GM18868 (cell line): ENCODE measurements at regions not wholly inside any gene's neighbourhood (a gene's known extent, or its start where the extent isn't known, plus 50 kb on each side); places are given as distances from the start of the nearest gene placed in this dataset.
"Not testable (repeated sequence)": the region's sequence is repeated elsewhere in the genome, so short reads cannot be mapped to it uniquely, and the experiment has no call there.

Source experiments
- ATAC-seq: cut with Tn5 transposase; IDR thresholded peaks from one replicate; pipeline ENCODE4 v1.9.1; 2021; ENCODE audit warnings: mild to moderate bottlenecking, moderate library complexity; ENCODE audit not compliant: unreplicated experiment

GRCh38 chr20:12416281-12416680, 498.6 kb downstream of the BTBD3 start:
- no peak for ATAC-seq

DNA sequence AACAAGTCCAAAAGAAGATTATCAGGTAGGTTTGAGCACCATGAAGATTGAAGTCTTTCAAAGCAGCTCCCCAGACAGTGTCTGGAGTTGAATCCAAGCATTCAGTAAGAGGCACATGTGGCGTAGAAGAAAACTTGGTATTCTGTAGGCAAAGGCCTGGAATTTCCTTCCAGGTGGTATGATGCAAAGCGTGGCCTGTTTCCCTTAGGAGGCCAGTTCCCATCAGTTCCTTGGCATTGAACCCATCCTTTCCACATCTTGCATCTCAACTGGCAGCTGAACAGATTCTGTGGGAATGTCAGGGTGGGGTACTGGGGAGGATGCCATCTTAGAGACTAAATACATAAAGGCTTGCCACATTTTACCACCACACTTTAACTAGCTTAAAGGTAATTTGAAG, 516.0 kb downstream of the BTBD3 start:
- no peak for ATAC-seq

DNA sequence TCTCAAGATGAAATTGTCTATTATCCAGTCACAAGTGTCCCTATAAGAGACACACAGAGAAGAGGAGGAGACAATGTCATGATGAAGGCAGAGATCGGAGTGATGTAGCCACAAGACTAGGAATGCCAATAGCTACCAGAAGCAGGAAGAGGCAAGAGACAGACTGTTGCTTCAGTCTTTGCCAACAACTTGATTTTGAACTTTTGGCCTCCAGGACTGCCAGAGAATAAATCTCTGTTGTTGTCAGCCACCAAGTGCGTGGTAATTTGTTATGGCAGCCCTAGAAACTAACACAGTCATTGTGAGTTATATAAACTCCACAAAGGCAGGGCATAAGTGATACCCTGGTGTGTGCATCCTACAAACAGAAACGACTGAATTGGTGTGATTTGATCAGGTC, 517.0 kb downstream of the BTBD3 start:
- ATAC-seq = no peak

DNA sequence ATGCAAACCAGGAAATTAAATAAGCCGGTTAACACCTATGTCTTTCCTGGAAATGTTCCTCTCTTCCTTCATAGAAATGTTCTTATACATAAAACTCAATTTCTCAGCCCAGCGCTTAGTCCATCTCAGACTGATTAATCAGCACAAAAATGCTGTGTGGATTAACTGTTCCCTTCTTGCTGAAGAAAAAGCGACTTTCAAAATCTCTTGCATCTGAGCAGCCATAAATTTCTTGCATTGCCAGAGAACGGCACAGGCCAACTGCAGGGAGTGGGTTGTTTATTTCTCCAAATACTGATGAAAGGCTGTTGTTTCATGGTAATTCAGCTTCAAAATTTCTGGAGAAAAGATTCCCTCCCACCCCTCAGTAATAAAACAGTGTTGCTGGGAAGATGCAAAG, 517.6 kb downstream of the BTBD3 start:
- no peak for ATAC-seq

DNA sequence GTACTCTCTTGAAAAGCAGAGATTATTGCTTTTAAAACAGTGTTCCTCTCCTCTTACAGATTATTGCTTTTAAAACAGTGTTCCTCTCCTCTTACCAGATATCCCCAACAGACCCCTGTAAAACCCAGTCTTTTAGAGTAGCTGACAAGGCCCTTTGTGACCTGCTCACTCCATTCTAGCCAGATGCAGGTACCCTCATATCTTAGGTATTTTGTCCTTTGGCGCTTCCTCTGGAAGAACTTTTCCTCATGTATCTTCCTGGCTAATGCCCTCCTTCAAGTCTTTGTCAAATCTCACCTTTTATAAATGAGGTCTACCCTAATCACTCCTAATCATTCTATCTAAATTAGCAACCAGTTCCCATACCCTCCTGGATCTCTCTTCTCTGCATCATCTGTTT, 536.0 kb downstream of the BTBD3 start:
- ATAC-seq = no peak

GRCh38 chr20:12455148-12455547, 537.5 kb downstream of the BTBD3 start:
- ATAC-seq = no peak

DNA sequence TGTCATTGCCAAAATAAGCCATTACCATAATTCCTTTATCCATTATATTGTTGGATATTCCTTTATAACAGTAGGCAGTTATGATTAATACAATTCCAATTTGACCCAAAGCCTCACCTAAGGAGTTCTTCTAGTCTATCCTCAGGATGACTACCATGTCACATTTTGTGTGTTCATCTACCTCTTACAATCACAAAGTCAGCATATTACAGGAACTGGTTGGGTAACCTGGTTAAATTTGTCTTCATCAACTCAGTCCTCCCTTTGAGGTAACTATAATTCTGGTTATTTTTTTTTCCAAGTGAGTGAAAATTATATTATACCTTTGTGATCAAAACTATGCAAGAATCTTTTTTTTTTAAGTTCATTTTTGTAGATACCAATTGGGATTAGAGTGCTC, 540.5 kb downstream of the BTBD3 start:
- no peak for ATAC-seq

DNA sequence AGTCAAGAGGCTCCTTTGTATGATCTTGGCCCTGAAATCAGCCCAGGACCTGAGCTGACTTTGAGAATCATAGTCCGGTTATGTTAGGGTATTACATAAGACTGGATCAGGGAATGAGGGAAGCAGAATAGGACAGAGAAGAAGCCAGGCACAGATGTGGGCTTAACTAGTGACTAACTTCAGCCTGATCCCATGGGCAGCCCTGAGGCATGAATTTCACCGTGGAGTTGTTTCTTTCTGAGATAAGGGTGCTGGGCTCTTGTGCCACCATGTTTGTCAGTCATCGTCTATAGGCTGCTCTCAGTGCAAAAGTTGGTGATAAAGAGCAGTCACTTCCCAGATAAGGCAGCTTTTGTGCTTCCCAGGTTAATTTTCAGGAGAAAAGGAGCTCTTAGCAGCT, 544.7 kb upstream of the SPTLC3 start:
- ATAC-seq = no peak

- ATAC-seq = no peak
Observed at GRCh38 chr20:12466915-12467314, 541.9 kb upstream of the SPTLC3 start.

DNA sequence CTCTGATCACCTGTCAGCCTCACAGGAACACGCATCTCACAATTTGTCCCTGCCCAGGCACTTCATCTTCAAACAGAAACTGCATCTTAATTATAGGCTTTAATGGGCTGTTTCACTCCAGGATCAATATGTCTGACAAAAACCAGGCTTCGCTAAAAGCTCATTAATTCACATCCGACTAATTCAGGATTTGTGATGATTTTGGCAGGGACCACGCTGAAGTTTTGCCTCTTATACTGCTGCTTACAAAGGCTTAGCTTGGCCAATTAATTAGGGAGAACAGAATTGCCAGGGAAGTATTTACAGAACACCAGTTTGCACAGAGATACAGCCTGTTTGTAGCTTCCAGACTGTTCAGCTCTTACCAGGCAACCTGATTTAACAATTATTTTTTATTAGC, 541.0 kb upstream of the SPTLC3 start:
- no peak for ATAC-seq

GRCh38 chr20:12482661-12483060, 526.1 kb upstream of the SPTLC3 start:
- no peak for ATAC-seq

GRCh38 chr20:12502443-12502842, 506.3 kb upstream of the SPTLC3 start:
- no peak for ATAC-seq

DNA sequence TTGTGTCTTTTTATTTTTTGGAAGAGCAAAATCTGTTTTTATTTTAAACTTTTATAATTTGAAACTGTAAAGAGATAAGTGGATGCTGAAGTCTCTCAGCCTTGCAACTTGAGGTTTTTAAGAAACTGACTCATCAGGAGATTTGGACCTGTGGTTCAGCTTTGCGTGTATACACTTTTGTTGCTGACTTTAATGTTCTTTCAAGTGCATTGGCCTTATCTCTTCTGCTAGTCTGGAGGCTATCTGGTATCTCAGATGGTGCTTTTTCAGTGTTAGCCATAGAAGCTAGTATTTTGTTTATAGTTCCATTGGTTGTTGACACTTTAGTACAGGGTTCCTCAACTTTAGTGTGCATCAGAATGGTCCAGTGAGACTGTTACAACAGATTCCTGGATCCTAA, 504.0 kb upstream of the SPTLC3 start:
- ATAC-seq = no peak

- no peak for ATAC-seq
Observed at GRCh38 chr20:12511499-12511898, 497.3 kb upstream of the SPTLC3 start.

GRCh38 chr20:12512755-12513154, 496.0 kb upstream of the SPTLC3 start:
- ATAC-seq = no peak

GRCh38 chr20:12528104-12528503, 480.7 kb upstream of the SPTLC3 start:
- ATAC-seq = no peak

DNA sequence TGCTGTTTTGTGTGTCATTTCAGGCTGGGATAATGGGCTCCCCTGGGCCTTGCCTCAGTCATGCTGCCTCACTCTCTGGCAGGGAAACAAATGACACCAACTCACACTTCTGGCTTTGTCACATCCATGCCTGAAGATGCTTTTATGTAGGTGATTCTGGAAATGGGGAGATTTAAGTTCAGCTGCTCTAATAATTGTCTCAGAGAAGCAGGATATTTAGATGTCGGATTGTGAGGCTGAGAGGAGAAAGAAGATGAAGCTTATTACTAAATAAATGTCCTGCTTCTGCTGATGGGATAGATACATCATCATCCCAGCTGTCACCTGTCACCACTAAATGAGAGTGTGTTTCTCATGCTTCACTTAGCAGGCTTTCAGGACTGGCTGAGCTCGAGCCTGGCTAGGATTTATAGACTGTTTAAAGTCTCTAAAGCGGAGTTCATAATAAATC, 480.2 kb upstream of the SPTLC3 start:
- no peak for ATAC-seq

DNA sequence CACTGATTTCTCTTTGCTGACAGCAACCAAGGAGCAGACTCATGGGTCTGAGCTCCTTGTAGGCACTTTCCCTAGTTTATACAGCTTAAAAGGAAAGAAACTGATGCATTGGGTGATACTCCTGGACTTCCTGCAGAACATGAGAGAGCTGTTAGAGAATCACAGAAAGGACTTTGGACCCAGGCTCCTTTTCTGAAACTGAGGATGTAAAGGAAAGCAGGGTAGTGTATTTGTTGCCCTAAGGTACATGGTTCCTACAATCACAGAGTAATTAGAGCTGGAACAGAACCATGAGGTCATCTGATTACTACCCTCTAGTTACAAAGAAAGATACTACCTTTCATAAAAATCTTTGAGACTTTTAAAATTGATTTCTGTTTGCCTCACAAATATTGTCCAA, 477.1 kb upstream of the SPTLC3 start:
- no peak for ATAC-seq

DNA sequence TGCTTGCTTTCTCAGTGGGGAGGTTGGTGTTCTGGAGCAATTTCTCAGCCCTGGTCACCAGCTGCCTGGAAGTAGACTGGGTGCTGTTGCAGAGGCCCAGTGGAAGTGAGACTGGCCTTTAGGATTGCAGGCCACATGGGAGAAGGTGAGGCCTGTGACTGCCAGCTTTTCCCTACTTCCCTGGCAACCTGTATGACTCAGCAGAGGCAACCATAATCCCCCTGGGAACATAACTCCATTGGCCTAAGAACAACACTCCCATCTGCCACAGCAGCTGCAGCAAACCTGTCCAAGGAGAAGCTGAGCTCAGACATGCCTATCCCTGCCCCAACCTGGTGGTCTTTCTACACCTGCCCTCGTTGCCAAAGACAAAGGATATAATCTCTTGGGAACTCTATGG, 473.5 kb upstream of the SPTLC3 start:
- ATAC-seq = no peak

DNA sequence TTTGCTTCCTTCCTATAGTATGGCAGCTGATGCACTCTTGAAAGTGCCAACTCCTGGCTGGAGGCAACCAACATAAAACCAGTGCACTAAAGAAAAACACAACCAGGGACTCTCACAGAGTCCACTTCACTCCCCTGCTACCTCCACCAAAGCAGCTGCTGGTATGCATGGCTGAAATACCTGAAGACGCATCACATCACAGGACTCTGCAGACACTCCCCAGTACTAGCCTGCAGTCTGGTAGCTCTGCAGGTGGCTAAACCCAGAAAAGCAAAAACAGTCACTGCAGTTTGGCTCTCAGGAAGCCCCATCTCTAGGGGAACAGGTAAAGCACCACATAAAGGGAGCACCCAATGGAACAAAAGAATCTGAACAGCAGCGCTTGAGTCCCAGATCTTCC, 473.0 kb upstream of the SPTLC3 start:
- no peak for ATAC-seq

DNA sequence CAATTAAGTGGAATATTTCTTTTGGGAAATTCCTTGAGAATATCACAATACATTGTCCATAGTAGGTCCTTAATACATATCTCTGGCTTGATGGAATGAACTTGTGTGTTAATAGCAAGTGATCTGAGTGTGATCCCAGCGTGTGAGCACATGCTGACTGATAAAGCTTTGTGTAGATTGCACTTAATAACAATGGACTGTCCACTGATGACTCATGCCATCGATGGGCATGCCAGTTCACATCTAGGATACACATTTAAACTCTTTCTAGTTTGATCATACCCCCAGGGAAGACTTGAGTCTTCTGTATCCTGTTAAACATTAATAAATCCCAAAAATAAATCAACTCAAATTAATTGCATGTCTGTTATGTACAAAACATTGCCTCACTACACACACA, 454.3 kb upstream of the SPTLC3 start:
- ATAC-seq = no peak

- ATAC-seq = no peak
Observed at GRCh38 chr20:12555369-12555768, 453.4 kb upstream of the SPTLC3 start.

- not testable (repeated sequence) for ATAC-seq
Observed at GRCh38 chr20:12555849-12556248, 452.9 kb upstream of the SPTLC3 start.

GRCh38 chr20:12557224-12557623, 451.5 kb upstream of the SPTLC3 start:
- ATAC-seq = no peak
